Skeletal muscle tissue (tissue), 3 donors: ENCODE measurements at regions not wholly inside any gene's neighbourhood (a gene's known extent, or its start where the extent isn't known, plus 50 kb on each side); places are given as distances from the start of the nearest gene placed in this dataset.

Experiments used
- H3K27ac ChIP-seq: one replicate; pipeline ENCODE4 v1.7.0; 2013; ENCODE audit warnings: mild to moderate bottlenecking, low read depth, low read length, inconsistent platforms
- H3K27me3 ChIP-seq, 3 donors: one replicate each; pipeline ENCODE4 v1.7.0; 2013; ENCODE audit warnings: low read length in 3 of 3; ENCODE audit not compliant: control insufficient read depth in 3 of 3, insufficient read depth in 3 of 3
- H3K36me3 ChIP-seq, 3 donors: one replicate each; pipeline ENCODE4 v1.7.0; 2013; ENCODE audit warnings: low read length in 3 of 3; ENCODE audit not compliant: control insufficient read depth in 3 of 3, insufficient read depth in 3 of 3
- H3K4me1 ChIP-seq, 3 donors: one replicate each; pipeline ENCODE4 v1.7.0; 2013; ENCODE audit warnings: low read length in 3 of 3, mild to moderate bottlenecking in 3 of 3; ENCODE audit not compliant: control insufficient read depth in 3 of 3, insufficient read depth in 3 of 3
- H3K4me3 ChIP-seq, 3 donors: one replicate each; pipeline ENCODE4 v1.7.0; 2013; ENCODE audit warnings: low read length in 3 of 3
- H3K9ac ChIP-seq, 3 donors: one replicate each; pipeline ENCODE4 v1.7.0; 2013; ENCODE audit warnings: low read length in 3 of 3, mild to moderate bottlenecking in 3 of 3, moderate library complexity in 2 of 3, low read depth in 1 of 3
- H3K9me3 ChIP-seq, 3 donors: one replicate each; pipeline ENCODE4 v1.7.0; 2013; ENCODE audit warnings: low read length in 3 of 3; ENCODE audit not compliant: control insufficient read depth in 3 of 3
- donor health status: Osteomylitis.

DNA sequence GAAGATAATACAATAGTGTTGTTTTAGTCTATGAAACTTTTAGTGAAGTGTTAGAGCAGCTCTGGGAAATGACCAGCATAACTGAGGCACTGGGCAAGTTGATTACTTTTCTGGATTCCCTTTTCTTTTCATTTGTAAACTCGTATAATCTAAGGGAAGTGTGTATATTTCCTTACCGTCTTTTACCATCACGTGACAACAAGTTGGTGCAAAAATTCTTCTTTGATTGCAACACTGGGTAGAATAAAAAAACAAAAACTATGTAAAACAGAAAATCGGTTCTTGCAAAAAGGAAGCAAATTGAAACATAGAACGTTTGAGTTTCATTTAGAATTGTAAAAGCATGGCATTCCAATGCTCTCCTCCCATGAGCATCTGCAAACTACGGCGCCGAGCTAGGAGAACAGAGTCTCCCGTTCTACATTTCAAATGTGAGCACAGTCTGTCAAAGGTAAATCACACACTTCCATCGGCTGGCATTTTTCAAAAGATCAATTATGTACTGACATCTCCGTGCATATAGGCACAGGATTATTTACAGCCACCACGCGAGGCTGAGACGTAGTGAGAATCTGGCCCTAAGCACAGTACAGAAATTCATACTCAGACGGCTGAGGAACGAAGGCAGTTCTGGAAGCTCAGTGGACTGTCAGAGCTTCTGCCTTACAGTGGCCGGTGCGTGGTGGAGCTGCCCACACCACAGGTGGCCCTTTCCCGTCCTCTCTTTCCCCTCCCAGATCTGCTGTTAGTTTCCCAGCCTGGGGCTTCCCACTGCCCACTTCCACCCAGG lies 314.0 kb downstream of the BMP7 start:
- no peak overlapping the region for H3K27ac ChIP-seq
- H3K4me1 ChIP-seq: no peaks in the 10 kb centered on the region
- no peaks in the 10 kb centered on the region for H3K9me3 ChIP-seq
- H3K4me3 ChIP-seq: no peak overlapping the region
- no peaks in the 10 kb centered on the region for H3K36me3 ChIP-seq
- H3K27me3 ChIP-seq: peaks cover 19 to 46% (median 26%) of the 10 kb centered on the region in 3 donors
- no peak overlapping the region for H3K9ac ChIP-seq

DNA sequence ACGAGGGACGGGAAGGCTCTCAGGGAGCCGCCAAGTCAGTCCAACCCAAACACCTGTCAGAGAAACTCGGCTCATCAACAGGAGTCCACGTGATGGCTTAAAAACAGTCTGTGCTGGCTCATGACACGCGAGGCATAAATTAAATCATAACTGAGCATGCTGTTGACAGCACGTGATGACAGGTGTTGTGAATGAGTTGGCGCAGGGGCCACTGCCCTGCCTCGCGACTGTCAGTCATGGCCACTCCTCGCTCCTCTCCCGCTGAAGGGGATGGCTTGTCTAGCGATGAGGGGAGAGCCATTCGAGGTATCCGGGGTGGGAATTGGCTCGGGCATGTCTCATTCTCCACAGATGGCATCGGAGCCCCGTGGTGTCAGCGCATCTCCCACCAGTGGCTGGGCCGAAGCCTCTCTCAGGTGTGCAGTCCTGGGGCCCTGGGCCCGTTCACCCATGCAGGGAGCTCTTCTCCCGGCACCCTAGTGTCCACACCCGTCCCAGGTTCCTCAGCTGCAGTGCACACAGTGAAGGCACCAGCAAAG lies 313.3 kb downstream of the BMP7 start:
- H3K9me3 ChIP-seq: no peaks in the 10 kb centered on the region
- no peak overlapping the region for H3K27ac ChIP-seq
- H3K27me3 ChIP-seq: peaks cover 23 to 53% (median 30%) of the 10 kb centered on the region in 3 donors
- no peaks in the 10 kb centered on the region for H3K4me1 ChIP-seq
- H3K36me3 ChIP-seq: no peaks in the 10 kb centered on the region
- H3K4me3 ChIP-seq: no peak overlapping the region
- H3K9ac ChIP-seq: no peak overlapping the region

DNA sequence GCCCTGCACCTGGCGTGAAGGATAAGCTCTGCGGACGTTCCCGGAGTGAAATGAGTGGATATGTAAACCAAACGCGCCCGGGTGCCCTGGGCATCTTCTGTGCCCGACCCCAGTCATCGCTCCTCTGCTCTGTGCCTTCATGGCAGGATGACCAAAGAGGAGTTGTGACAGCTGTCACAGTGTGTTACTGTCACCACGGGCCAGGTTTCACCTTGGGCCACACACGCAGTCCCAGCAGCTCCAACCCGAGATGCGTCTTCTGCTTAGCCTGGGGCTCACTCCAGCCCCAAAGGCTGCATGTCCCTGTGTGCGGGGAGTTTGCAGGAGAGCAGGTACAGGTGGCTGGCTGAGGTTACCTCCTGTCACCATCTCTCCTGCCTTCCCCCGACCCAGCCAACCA lies 311.6 kb downstream of the BMP7 start:
- Histone ChIP-seq H3K27ac (no peak overlapping the region), H3K27me3 (peaks cover 17 to 62% (median 30%) of the 10 kb centered on the region in 3 donors), H3K9me3 (no peaks in the 10 kb centered on the region), H3K4me1 (no peaks in the 10 kb centered on the region), H3K9ac (no peak overlapping the region), H3K4me3 (no peak overlapping the region), H3K36me3 (no peaks in the 10 kb centered on the region)

DNA sequence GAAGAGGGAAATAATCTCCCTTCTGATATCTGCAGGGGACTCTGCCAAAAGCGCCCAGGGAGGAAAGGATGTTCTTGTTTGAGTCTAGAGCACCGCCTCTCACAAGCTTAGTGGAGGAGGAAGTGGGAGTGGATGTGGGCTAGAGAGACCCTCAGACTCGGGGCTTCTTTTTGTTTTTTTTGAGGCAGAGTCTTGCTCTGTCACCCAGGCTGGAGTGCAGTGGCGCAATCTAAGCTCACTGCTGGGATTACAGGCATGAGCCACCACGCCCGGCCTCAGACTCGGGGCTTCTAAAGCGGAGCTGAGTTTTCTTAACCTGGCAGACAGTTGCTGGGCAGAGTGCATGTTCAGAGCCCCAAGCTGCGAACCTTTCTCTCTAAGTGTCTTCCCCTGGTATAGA lies 310.8 kb downstream of the BMP7 start:
- Histone ChIP-seq H3K4me1 (no peaks in the 10 kb centered on the region), H3K27ac (no peak overlapping the region), H3K27me3 (peaks cover 17 to 62% (median 28%) of the 10 kb centered on the region in 3 donors)

DNA sequence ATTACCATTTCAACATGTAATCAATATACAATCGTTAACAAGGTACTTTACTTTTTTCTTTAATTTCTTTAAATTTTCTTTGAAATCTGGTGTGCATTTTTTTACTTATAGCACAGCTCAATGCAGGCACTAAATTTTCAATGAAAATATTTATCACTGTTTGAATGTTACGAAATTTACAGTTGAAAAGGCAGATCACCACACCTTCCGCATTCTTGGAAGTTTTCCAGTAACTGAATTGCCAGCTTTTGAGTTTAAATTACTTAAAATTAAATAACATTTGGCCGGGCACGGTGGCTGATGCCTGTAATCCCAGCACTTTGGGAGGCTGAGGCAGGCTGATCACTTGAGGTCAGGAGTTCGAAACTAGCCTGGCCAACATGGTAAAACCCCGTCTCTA lies 309.9 kb downstream of the BMP7 start:
- Histone ChIP-seq H3K36me3 (no peaks in the 10 kb centered on the region), H3K27ac (no peak overlapping the region), H3K27me3 (peaks cover 17 to 56% (median 28%) of the 10 kb centered on the region in 3 donors), H3K9ac (no peak overlapping the region), H3K4me3 (no peak overlapping the region), H3K4me1 (no peaks in the 10 kb centered on the region), H3K9me3 (no peaks in the 10 kb centered on the region)

More for the DNA sequence above, 310.8 kb downstream of the BMP7 start:
- Histone ChIP-seq H3K4me3 (no peak overlapping the region), H3K9me3 (no peaks in the 10 kb centered on the region), H3K36me3 (no peaks in the 10 kb centered on the region), H3K9ac (no peak overlapping the region)

DNA sequence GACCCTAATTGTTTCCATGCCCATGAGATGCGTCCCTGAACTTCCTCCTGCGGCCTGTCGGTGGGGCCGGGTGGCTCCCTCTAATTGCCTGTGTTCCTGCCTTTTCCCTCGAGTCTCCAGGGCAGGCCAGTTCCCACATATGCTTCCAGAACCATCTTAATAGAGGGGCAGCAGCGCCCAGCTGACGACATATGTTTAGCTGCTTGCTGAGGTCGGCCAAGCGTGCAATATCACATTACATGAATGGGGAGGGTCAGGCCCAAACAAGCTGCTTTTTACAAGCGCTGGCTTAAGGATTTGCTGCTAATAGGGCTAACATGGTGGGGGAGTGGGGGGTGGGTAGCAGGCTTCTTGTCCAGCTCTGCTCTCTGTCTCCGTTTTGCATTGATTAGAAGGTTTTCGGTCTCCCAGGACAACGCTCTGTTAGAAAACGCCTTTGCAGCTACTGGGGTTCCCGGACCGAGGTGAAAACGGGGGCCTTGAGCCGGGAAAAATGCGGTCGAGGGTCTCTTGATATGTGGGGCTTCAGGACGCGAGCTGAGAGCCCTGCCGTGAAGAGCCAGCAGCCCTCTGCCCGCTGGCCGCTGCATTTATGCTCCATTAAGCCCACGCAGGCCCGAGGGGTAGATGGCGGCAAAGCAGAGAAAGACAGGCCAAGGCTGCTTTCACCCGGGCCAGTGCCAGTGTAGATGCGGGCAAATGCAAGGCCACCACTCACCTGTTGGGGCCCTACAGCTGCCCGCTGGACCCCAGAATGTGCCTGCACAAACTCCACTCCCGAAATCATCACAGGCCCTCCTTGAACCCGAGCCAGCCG lies 308.5 kb downstream of the BMP7 start:
- Histone ChIP-seq H3K36me3 (no peaks in the 10 kb centered on the region), H3K9me3 (no peaks in the 10 kb centered on the region), H3K27me3 (peaks cover 15 to 61% (median 28%) of the 10 kb centered on the region in 3 donors)

DNA sequence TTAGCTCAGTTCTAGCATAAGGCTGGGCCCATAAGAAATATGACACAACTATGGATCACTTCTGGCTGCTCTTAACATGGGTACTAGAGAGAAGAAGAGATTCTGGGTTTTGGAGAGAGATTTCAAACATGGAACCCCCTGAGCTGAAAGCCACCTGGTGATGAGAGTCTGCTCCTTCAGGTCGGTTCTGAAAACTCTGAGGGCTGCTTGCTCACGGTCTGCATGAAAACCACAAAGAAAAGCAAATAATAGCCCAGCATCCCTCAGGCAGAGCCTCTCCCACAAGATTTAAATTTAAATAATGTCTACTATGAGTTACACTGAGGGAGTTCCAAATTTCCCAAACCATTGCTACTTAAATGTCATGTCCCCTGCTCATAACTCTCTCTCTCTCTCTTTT lies 301.5 kb downstream of the BMP7 start:
- Histone ChIP-seq H3K4me1 (no peaks in the 10 kb centered on the region), H3K27ac (no peak overlapping the region), H3K9me3 (peaks cover 0 to 7% (median 3%) of the 10 kb centered on the region in 3 donors), H3K27me3 (peaks cover 0 to 19% (median 0%) of the 10 kb centered on the region in 3 donors), H3K9ac (no peak overlapping the region), H3K4me3 (no peak overlapping the region), H3K36me3 (no peaks in the 10 kb centered on the region)

More for the DNA sequence above, 308.5 kb downstream of the BMP7 start:
- no peak overlapping the region for H3K9ac ChIP-seq
- no peak overlapping the region for H3K4me3 ChIP-seq
- no peak overlapping the region for H3K27ac ChIP-seq
- no peaks in the 10 kb centered on the region for H3K4me1 ChIP-seq

DNA sequence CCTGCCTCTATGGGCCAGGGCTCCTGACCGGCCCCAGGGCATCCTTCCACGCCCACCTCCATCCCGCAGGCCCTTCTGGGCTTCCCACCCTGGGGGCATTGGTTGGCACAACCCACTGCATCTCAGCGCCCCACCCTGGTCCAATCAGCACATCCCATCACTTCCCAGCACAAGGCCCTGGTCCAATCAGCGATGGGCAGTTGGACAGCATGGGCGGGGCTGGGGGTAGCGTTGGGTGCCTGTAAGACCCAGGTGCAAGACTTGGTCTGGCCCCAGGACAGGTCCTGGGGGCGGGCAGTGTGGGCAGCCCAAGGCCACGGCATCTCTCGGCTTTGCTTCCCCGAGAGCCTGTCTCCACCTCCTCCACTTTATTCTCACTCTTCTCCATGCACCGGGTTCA lies 298.5 kb downstream of the BMP7 start:
- Histone ChIP-seq H3K9ac (no peak overlapping the region), H3K27me3 (peaks cover 2 to 23% (median 2%) of the 10 kb centered on the region in 3 donors), H3K4me1 (no peaks in the 10 kb centered on the region), H3K27ac (no peak overlapping the region), H3K36me3 (no peaks in the 10 kb centered on the region), H3K4me3 (no peak overlapping the region), H3K9me3 (peaks cover 0 to 7% (median 3%) of the 10 kb centered on the region in 3 donors)

DNA sequence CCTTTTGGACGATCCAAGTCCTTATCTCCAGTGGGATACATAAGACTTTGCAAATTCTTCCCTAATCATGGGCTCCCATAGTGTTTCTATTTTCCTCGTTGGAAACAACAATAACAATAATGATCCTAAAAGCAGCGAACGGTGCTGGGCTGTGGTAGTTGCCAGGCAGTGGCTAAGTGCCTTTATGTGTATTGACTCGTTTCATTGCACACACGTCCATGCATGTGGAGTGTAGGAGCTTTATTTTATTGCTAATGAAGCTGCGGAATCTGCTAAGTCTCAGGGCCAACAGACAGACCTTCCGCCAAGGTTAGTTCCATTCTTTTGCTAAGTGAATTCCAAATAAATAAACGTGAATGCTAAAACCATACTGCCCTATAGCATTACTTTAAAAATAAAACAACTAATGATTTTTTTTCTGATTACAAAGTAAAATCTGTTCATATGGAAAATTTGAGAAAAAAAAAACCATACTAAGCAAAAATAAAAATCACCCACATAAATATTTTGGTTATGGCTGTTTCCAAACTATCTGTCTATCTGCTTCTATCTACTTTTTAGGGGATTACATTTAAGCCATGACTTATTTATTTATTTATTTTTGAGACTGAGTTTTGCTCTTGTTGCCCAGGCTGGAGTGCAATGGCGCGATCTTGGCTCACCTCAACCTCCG lies 297.9 kb downstream of the BMP7 start:
- Histone ChIP-seq H3K36me3 (no peaks in the 10 kb centered on the region), H3K27me3 (peaks cover 5 to 29% (median 5%) of the 10 kb centered on the region in 3 donors), H3K9ac (no peak overlapping the region), H3K4me3 (no peak overlapping the region), H3K9me3 (peaks cover 0 to 5% (median 3%) of the 10 kb centered on the region in 3 donors), H3K27ac (no peak overlapping the region), H3K4me1 (no peaks in the 10 kb centered on the region)
